GM12892 (cell line): ENCODE measurements at regions not wholly inside any gene's neighbourhood (a gene's known extent, or its start where the extent isn't known, plus 50 kb on each side); places are given as distances from the start of the nearest gene placed in this dataset.

Source experiments
- POLR2A ChIP-seq: IDR thresholded peaks from 2 replicates; pipeline ENCODE4 v1.6.1; 2011; ENCODE audit warnings: low read depth, low read length, control low read depth
- POLR2AphosphoS5 ChIP-seq: IDR thresholded peaks from 2 replicates; pipeline ENCODE4 v1.6.1; 2011; ENCODE audit warnings: low read depth, low read length, control low read depth
- TAF1 ChIP-seq: IDR thresholded peaks from 2 replicates; pipeline ENCODE4 v1.6.1; 2011; ENCODE audit warnings: low read depth, mild to moderate bottlenecking, control low read depth, low read length, borderline replicate concordance

DNA sequence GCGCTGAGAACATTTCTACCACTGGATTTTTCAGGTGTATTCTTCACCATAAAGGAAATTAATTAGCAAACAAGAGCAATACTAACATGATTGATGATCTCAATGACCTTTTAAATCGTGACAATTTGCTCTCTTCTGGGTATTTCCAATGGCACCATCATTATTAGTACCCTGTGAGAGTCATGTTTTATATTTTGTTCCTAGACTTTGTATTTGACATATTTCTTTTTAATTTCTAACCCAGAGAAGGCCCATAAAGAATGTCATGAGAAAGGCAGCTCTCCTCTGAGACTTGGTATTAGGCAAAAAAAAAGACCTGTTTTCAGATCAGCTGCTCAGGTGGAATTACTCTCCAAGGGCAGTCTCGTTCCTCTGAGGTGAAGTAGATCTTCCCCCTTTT lies 1253.4 kb downstream of the ROBO2 start:
- TF ChIP-seq POLR2AphosphoS5 (no peak), POLR2A (no peak), TAF1 (no peak)
